ENCODE measurements at regions not wholly inside any gene's neighbourhood (a gene's known extent, or its start where the extent isn't known, plus 50 kb on each side); places are given as distances from the start of the nearest gene placed in this dataset.

- TF ChIP-seq, protein P1, sequence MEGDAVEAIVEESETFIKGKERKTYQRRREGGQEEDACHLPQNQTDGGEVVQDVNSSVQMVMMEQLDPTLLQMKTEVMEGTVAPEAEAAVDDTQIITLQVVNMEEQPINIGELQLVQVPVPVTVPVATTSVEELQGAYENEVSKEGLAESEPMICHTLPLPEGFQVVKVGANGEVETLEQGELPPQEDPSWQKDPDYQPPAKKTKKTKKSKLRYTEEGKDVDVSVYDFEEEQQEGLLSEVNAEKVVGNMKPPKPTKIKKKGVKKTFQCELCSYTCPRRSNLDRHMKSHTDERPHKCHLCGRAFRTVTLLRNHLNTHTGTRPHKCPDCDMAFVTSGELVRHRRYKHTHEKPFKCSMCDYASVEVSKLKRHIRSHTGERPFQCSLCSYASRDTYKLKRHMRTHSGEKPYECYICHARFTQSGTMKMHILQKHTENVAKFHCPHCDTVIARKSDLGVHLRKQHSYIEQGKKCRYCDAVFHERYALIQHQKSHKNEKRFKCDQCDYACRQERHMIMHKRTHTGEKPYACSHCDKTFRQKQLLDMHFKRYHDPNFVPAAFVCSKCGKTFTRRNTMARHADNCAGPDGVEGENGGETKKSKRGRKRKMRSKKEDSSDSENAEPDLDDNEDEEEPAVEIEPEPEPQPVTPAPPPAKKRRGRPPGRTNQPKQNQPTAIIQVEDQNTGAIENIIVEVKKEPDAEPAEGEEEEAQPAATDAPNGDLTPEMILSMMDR (IDR thresholded peaks at IDR 0.05; ENCODE audit: low read depth, low read length, poor library complexity, severe bottlenecking), result no peak
- no peak for TF ChIP-seq EZH2phosphoT487 (IDR thresholded peaks at IDR 0.05; ENCODE audit: borderline replicate concordance, low read length)
Measured at GRCh38 chr9:16052757-16053530, 500.1 kb downstream of the CCDC171 start.
